Smooth muscle cell (in vitro differentiated cells): ENCODE measurements at regions not wholly inside any gene's neighbourhood (a gene's known extent, or its start where the extent isn't known, plus 50 kb on each side); places are given as distances from the start of the nearest gene placed in this dataset.
A peak's percentile ranks its signal among the peaks of the same experiment; 100 is the strongest.

Experiments
- DNase-seq: peaks from one replicate; lab custom pipeline; 2025; ENCODE audit not compliant: unreplicated experiment; lab: John Stamatoyannopoulos, UW
- H2AFZ ChIP-seq: fragments of 200-600 bp; sonication (generic); 2 replicates; pipeline ENCODE4 v1.6.0; 2016; ENCODE audit warnings: antibody characterized with exemption, low read depth, mild to moderate bottlenecking
- H3F3A ChIP-seq: fragments of 200-600 bp; sonication (generic); 2 replicates; pipeline ENCODE4 v1.6.0; 2017; ENCODE audit warnings: antibody characterized with exemption, low read depth
- H3K27ac ChIP-seq: fragments of 200-600 bp; sonication (generic); 2 replicates; pipeline ENCODE4 v1.5.1; 2016; ENCODE audit warnings: low read depth, mild to moderate bottlenecking
- H3K27me3 ChIP-seq: fragments of 200-600 bp; sonication (generic); 2 replicates; pipeline ENCODE4 v1.6.1; 2016; ENCODE audit warnings: low read depth, mild to moderate bottlenecking
- H3K36me3 ChIP-seq: fragments of 200-600 bp; sonication (generic); 2 replicates; pipeline ENCODE4 v1.5.1; 2016; ENCODE audit warnings: low read depth
- H3K4me1 ChIP-seq: fragments of 200-600 bp; sonication (generic); 2 replicates; pipeline ENCODE4 v1.5.1; 2016; ENCODE audit warnings: low read depth
- H3K4me2 ChIP-seq: fragments of 200-600 bp; sonication (generic); 2 replicates; pipeline ENCODE4 v1.6.0; 2016; ENCODE audit warnings: mild to moderate bottlenecking
- H3K4me3 ChIP-seq: fragments of 200-600 bp; sonication (generic); 2 replicates; pipeline ENCODE4 v1.5.1; 2016; ENCODE audit warnings: mild to moderate bottlenecking
- H3K79me2 ChIP-seq: fragments of 200-600 bp; sonication (generic); 2 replicates; pipeline ENCODE4 v1.6.0; 2016; ENCODE audit warnings: low read depth, mild to moderate bottlenecking
- H3K9ac ChIP-seq: fragments of 200-600 bp; sonication (generic); 2 replicates; pipeline ENCODE4 v1.6.0; 2016; ENCODE audit warnings: low read depth
- H3K9me3 ChIP-seq: fragments of 200-600 bp; sonication (generic); replicated peaks from 2 replicates; pipeline ENCODE4 v1.5.1; 2016; ENCODE audit warnings: low read depth
- H4K20me1 ChIP-seq: fragments of 200-600 bp; sonication (generic); 2 replicates; pipeline ENCODE4 v1.6.0; 2016; ENCODE audit warnings: low read depth
- WGBS: methylation state at CpG from one replicate; pipeline ENCODE4 v1.1.7; 2016; ENCODE audit warnings: low lambda C conversion rate; 5-methylcytosine and 5-hydroxymethylcytosine counted together
- TF ChIP-seq, protein P1 (sequence below): fragments of 200-600 bp; sonication (generic); IDR thresholded peaks from 2 replicates; pipeline ENCODE4 v1.5.1; 2017; ENCODE audit warnings: borderline replicate concordance, mild to moderate bottlenecking, antibody characterized with exemption; ENCODE audit not compliant: insufficient read depth, poor library complexity, severe bottlenecking

DNA sequence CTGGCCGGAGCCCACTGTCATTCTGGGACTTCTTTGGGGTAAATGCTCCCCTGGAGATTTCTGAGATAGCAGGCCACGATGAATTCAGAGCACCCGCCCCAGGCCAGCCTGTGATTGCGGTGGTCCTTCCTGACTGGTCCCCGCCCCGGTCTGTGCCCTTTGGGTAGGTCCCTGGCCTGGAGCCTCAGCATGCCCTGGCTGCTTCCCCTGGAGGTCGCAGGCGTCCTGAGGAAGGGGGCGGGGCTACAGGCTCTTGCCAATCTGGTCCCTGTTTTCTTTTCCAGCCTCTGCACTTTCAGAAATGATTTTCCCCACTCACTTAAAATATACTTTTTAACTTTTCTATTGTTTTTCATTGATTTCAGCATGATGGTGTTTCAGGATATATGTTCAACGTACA, 250.2 kb upstream of the ATP10A start:
- Histone ChIP-seq H3K9me3 (no peaks in the 10 kb centered on the region), H3F3A (no peaks in the 10 kb centered on the region), H3K4me1 (no peaks in the 10 kb centered on the region), H3K9ac (no peak overlapping the region), H2AFZ (no peak overlapping the region), H3K4me3 (no peak overlapping the region), H3K27ac (no peak overlapping the region), H3K27me3 (no peaks in the 10 kb centered on the region), H4K20me1 (no peaks in the 10 kb centered on the region), H3K4me2 (no peak overlapping the region), H3K79me2 (no peaks in the 10 kb centered on the region), H3K36me3 (no peaks in the 10 kb centered on the region)
- 87% methylated on average over 10 of the region's 10 CpGs for WGBS
- no peak for DNase-seq
- TF ChIP-seq, protein P1, sequence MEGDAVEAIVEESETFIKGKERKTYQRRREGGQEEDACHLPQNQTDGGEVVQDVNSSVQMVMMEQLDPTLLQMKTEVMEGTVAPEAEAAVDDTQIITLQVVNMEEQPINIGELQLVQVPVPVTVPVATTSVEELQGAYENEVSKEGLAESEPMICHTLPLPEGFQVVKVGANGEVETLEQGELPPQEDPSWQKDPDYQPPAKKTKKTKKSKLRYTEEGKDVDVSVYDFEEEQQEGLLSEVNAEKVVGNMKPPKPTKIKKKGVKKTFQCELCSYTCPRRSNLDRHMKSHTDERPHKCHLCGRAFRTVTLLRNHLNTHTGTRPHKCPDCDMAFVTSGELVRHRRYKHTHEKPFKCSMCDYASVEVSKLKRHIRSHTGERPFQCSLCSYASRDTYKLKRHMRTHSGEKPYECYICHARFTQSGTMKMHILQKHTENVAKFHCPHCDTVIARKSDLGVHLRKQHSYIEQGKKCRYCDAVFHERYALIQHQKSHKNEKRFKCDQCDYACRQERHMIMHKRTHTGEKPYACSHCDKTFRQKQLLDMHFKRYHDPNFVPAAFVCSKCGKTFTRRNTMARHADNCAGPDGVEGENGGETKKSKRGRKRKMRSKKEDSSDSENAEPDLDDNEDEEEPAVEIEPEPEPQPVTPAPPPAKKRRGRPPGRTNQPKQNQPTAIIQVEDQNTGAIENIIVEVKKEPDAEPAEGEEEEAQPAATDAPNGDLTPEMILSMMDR, result no peak

DNA sequence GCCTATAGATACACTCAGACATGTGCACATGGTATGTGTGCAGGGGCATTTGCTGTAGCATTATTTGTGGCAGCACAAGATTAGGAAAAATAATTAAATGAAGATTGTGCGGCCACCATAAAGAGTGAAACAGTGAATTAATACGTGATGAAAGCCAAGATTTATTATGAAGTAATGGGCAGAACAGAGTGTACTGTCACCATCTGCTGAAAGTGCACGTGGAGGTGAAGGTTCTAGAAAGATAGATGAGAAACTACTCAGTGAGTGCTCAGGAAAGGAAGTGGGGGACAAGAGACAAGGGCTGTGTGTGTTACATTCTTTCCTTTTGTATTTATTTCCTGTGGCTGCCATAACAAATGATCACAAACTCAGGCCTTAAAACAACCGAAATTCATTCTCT, 246.1 kb upstream of the ATP10A start:
- no peak overlapping the region for H3K4me3 ChIP-seq
- no peak overlapping the region for H3K27ac ChIP-seq
- WGBS, result 86% methylated on average over 4 of the region's 4 CpGs
- no peaks in the 10 kb centered on the region for H3F3A ChIP-seq
- no peak for DNase-seq
- TF ChIP-seq, protein P1, result no peak
- no peak overlapping the region for H3K4me2 ChIP-seq
- H3K9me3 ChIP-seq, result peaks cover 4% of the 10 kb centered on the region
- H3K4me1 ChIP-seq, result no peaks in the 10 kb centered on the region
- no peaks in the 10 kb centered on the region for H3K79me2 ChIP-seq
- no peak overlapping the region for H2AFZ ChIP-seq
- no peak overlapping the region for H3K9ac ChIP-seq
- H3K27me3 ChIP-seq, result no peaks in the 10 kb centered on the region
- no peaks in the 10 kb centered on the region for H4K20me1 ChIP-seq
- no peaks in the 10 kb centered on the region for H3K36me3 ChIP-seq

DNA sequence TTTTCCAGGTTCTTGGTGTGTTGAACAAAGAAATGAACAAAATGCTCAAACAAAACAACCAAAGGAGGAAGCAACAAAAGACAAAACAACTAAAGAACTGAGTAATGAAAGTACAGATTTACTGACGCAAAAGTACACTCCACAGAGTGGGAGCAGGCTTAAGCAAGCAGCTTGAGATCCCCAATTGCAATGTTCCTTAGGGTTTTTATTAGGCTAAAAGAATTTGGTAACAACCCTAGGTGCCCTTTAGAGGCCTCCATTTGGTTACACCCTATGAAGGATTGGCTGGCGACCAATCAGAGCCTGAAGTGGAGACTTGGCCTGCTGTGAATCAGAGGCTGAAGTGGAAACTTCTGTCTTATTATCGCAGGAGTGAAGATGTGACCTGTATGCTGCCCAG, 243.4 kb upstream of the ATP10A start:
- 90% methylated on average over 3 of the region's 3 CpGs for WGBS
- H3K27me3 ChIP-seq, result no peaks in the 10 kb centered on the region
- H3K79me2 ChIP-seq, result no peaks in the 10 kb centered on the region
- H3K4me2 ChIP-seq, result no peak overlapping the region
- H3K4me3 ChIP-seq, result no peak overlapping the region
- H3F3A ChIP-seq, result no peaks in the 10 kb centered on the region
- no peak overlapping the region for H2AFZ ChIP-seq
- no peaks in the 10 kb centered on the region for H3K4me1 ChIP-seq
- TF ChIP-seq, protein P1, result no peak
- H3K27ac ChIP-seq, result no peak overlapping the region
- H4K20me1 ChIP-seq, result no peaks in the 10 kb centered on the region
- H3K36me3 ChIP-seq, result no peaks in the 10 kb centered on the region
- peaks cover 4% of the 10 kb centered on the region for H3K9me3 ChIP-seq
- no peak for DNase-seq
- H3K9ac ChIP-seq, result no peak overlapping the region

DNA sequence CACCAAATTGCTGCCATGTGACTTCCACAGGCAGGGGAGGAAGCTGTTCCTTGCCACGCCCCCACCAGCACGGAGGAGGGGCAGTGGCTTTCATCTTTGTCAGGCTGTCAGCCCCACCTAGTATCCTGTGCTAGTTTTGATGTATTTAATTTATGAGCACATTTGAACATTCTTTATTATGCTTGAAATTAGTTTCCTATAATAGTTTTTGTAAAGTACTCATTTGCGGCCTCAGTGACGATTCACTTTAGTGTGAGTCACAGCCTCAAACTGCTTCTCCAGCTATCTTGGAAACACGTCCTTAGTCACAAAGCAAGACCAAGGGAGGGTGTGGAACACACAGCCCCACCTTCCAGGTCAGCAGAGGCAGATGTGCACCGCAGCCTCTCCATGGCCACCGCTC, 239.9 kb upstream of the ATP10A start:
- no peaks in the 10 kb centered on the region for H3F3A ChIP-seq
- no peaks in the 10 kb centered on the region for H3K27me3 ChIP-seq
- WGBS, result 50% methylated on average over 7 of the region's 7 CpGs
- no peak overlapping the region for H3K4me3 ChIP-seq
- no peaks in the 10 kb centered on the region for H3K36me3 ChIP-seq
- H4K20me1 ChIP-seq, result no peaks in the 10 kb centered on the region
- H2AFZ ChIP-seq, result no peak overlapping the region
- TF ChIP-seq, protein P1, result no peak
- peak overlapping the region; percentile 73 for H3K27ac ChIP-seq
- no peaks in the 10 kb centered on the region for H3K4me1 ChIP-seq
- DNase-seq, result no peak
- H3K79me2 ChIP-seq, result no peaks in the 10 kb centered on the region
- H3K4me2 ChIP-seq, result peak overlapping the region; percentile 65
- peaks cover 4% of the 10 kb centered on the region for H3K9me3 ChIP-seq
- H3K9ac ChIP-seq, result peak overlapping the region; percentile 26
